Endothelial cell of umbilical vein (primary cell): ENCODE measurements at regions not wholly inside any gene's neighbourhood (a gene's known extent, or its start where the extent isn't known, plus 50 kb on each side); places are given as distances from the start of the nearest gene placed in this dataset.

Experiments
- BruUV-seq: library from RNA; stranded (reverse); fragments of 400-500 nt; replicated peaks from 2 replicates; lab custom pipeline; 2021; lab: Mats Ljungman, UMichigan
- CTCF ChIA-PET: fragments of 300-600, 350-600 bp; sonication (Branson Sonifier 250); formaldehyde crosslinking; loops from one replicate; lab custom pipeline; 2021; ENCODE audit warnings: antibody characterized with exemption, inconsistent platforms; lab: Charles Lee
- POLR2A ChIA-PET: fragments of 300-600, 350-600 bp; sonication (Branson Sonifier 250); formaldehyde crosslinking; loops from one replicate; lab custom pipeline; 2021; ENCODE audit warnings: antibody characterized with exemption, inconsistent platforms; lab: Charles Lee
- DNase-seq: peaks from one replicate; pipeline ENCODE4 v3.0.0-alpha.2; 2011; ENCODE audit warnings: low read depth, low spot score
- FAIRE-seq: peaks from 2 replicates; lab custom pipeline; 2011; peaks lifted over from hg19 to GRCh38; lab: Jason Lieb, UNC
- H2AFZ ChIP-seq: 2 replicates; pipeline ENCODE4 v1.6.0; 2012; ENCODE audit warnings: low read depth, low read length, control low read depth, inconsistent platforms
- H3K27ac ChIP-seq: 2 replicates; pipeline ENCODE4 v1.5.1; 2011; ENCODE audit warnings: low read depth, mild to moderate bottlenecking, control low read depth, low read length, moderate library complexity; ENCODE audit not compliant: insufficient read depth
- H3K27me3 ChIP-seq, 2 experiments: 2 replicates each; pipeline versions ENCODE4 v1.6.0 to v1.6.1; 2011; ENCODE audit warnings: low read length in 2 of 2, mixed read lengths in 1 of 2; ENCODE audit not compliant: control insufficient read depth in 2 of 2, insufficient read depth in 2 of 2
- H3K36me3 ChIP-seq, 2 experiments: 2 replicates in 1 of 2; 3 replicates in 1 of 2; pipeline ENCODE4 v1.5.1; 2011; ENCODE audit warnings: low read length in 2 of 2, mild to moderate bottlenecking in 1 of 2, moderate library complexity in 1 of 2; ENCODE audit not compliant: control insufficient read depth in 2 of 2, insufficient read depth in 2 of 2; ENCODE audit errors: extremely low read depth in 1 of 2
- H3K4me1 ChIP-seq: 3 replicates; pipeline ENCODE4 v1.5.1; 2011; ENCODE audit warnings: mild to moderate bottlenecking, low read length; ENCODE audit not compliant: control insufficient read depth, insufficient read depth; ENCODE audit errors: extremely low read depth
- H3K4me2 ChIP-seq: 2 replicates; pipeline ENCODE4 v1.6.1; 2011; ENCODE audit warnings: low read length, control low read depth, mixed read lengths; ENCODE audit not compliant: insufficient read depth
- H3K4me3 ChIP-seq, 3 experiments: fragments of 200-600 bp in 1 of 3; sonication (generic), shearing (Covaris generic) in 1 of 3; replicated peaks in 1 of 3; 2 replicates each; pipeline ENCODE4 v1.5.1; 2011 to 2016; ENCODE audit warnings: control low read depth in 3 of 3, low read length in 3 of 3, mild to moderate bottlenecking in 2 of 3, inconsistent platforms in 1 of 3, low read depth in 1 of 3, moderate library complexity in 1 of 3; ENCODE audit not compliant: insufficient read depth in 1 of 3
- H3K79me2 ChIP-seq: 2 replicates; pipeline ENCODE4 v1.6.0; 2012; ENCODE audit warnings: low read length, inconsistent platforms; ENCODE audit not compliant: control insufficient read depth, insufficient read depth
- H3K9ac ChIP-seq: replicated peaks from 2 replicates; pipeline ENCODE3; 2011; ENCODE audit warnings: low read length, control low read depth; ENCODE audit not compliant: insufficient read depth; ENCODE audit errors: extremely low read depth
- H3K9me1 ChIP-seq: replicated peaks from 3 replicates; pipeline ENCODE4 v1.6.0; 2011; ENCODE audit warnings: mild to moderate bottlenecking, low read length; ENCODE audit not compliant: control insufficient read depth, insufficient read depth; ENCODE audit errors: extremely low read depth
- H3K9me3 ChIP-seq: replicated peaks from 2 replicates; pipeline ENCODE4 v1.5.1; 2012; ENCODE audit warnings: low read length, inconsistent platforms; ENCODE audit not compliant: control insufficient read depth, insufficient read depth
- H4K20me1 ChIP-seq: replicated peaks from 2 replicates; pipeline ENCODE3; 2011; ENCODE audit warnings: mild to moderate bottlenecking, low read length; ENCODE audit not compliant: control insufficient read depth, insufficient read depth; ENCODE audit errors: extremely low read depth
- CTCF ChIP-seq, 2 donors: IDR thresholded peaks; 1 replicate in 1 of 2; 2 replicates in 1 of 2; pipeline ENCODE4 v1.5.1; 2011; ENCODE audit warnings: low read length in 2 of 2, mild to moderate bottlenecking in 2 of 2, moderate library complexity in 2 of 2, control low read depth in 1 of 2, inconsistent platforms in 1 of 2, low read depth in 1 of 2; ENCODE audit not compliant: insufficient read depth in 1 of 2; ENCODE audit errors: extremely low read depth in 1 of 2
- EZH2 ChIP-seq: IDR thresholded peaks from 2 replicates; pipeline ENCODE4 v1.6.1; 2012; ENCODE audit warnings: borderline replicate concordance, low read depth, mild to moderate bottlenecking, moderate library complexity, low read length, inconsistent platforms; ENCODE audit not compliant: severe bottlenecking
- FOS ChIP-seq: IDR thresholded peaks from 2 replicates; pipeline ENCODE4 v1.6.1; 2011; ENCODE audit warnings: mild to moderate bottlenecking, low read length, moderate library complexity, borderline replicate concordance; ENCODE audit not compliant: insufficient read depth
- GATA2 ChIP-seq: IDR thresholded peaks from 2 replicates; pipeline ENCODE4 v1.7.0; 2011; ENCODE audit warnings: low read depth, mild to moderate bottlenecking, moderate library complexity, mixed read lengths, low read length; ENCODE audit not compliant: insufficient read length, insufficient read depth
- JUN ChIP-seq: IDR thresholded peaks from 2 replicates; pipeline ENCODE4 v1.6.1; 2011; ENCODE audit warnings: borderline replicate concordance, low read depth; ENCODE audit not compliant: insufficient read length, insufficient read depth
- MYC ChIP-seq: IDR thresholded peaks from one replicate; pipeline ENCODE4 v1.6.1; 2011; ENCODE audit warnings: mild to moderate bottlenecking, low read depth, low read length
- POLR2A ChIP-seq: IDR thresholded peaks from 2 replicates; pipeline ENCODE4 v1.6.1; 2012; ENCODE audit warnings: low read depth, mild to moderate bottlenecking, control low read depth, low read length
- POLR2AphosphoS5 ChIP-seq: IDR thresholded peaks from 2 replicates; pipeline ENCODE4 v1.6.1; 2012; ENCODE audit warnings: low read depth, mild to moderate bottlenecking, control low read depth, low read length, moderate library complexity; ENCODE audit not compliant: insufficient read depth
- dilution Hi-C: fragments of 300-500 bp; cut with MboI; formaldehyde crosslinking; loops from one replicate; pipeline ENCODE4 v1.15.0; 2019; ENCODE audit warnings: low sequenced_read_pairs; ENCODE audit not compliant: extremely low pct_ligation_motif_present
- intact Hi-C: fragments of 100-400 bp; cut with micrococcal nuclease; formaldehyde crosslinking; loops from one replicate; pipeline ENCODE4 v1.10.0; 2022
- TF ChIP-seq, protein P1 (sequence below): IDR thresholded peaks from 2 replicates; pipeline ENCODE4 v1.6.1; 2011; ENCODE audit not compliant: insufficient read depth, insufficient read length

- FAIRE-seq (no peak), DNase-seq (peak; percentile 36)
- H3K36me3 ChIP-seq = no peaks in the 10 kb centered on the region
- no peak overlapping the region for H3K27ac ChIP-seq
- no peaks in the 10 kb centered on the region for H3K9me3 ChIP-seq
- ChIA-PET POLR2A (interaction anchor here (0.6 to 1.0 kb wide), 2 partner anchors 15 to 33 kb away, joined by 3 to 4 read pairs; no protein-coding TSS in a partner anchor), CTCF (interaction anchor here (0.7 to 4.0 kb wide), 7 partner anchors 9 to 393 kb away, joined by 3 to 20 read pairs (median 5); no protein-coding TSS in a partner anchor)
- no peak overlapping the region for H3K4me2 ChIP-seq
- dilution Hi-C loops (no loop called here), intact Hi-C loops (no loop called here)
- no peak overlapping the region for H3K4me3 ChIP-seq
- H3K9me1 ChIP-seq = no peaks in the 10 kb centered on the region
- no peaks in the 10 kb centered on the region for H4K20me1 ChIP-seq
- BruUV-seq = no TSS peak
- H3K79me2 ChIP-seq = no peaks in the 10 kb centered on the region
- H3K9ac ChIP-seq = no peak overlapping the region
- H3K27me3 ChIP-seq = no peaks in the 10 kb centered on the region
- no peak for TF ChIP-seq JUN
- TF ChIP-seq EZH2 = no peak
- TF ChIP-seq, protein P1, sequence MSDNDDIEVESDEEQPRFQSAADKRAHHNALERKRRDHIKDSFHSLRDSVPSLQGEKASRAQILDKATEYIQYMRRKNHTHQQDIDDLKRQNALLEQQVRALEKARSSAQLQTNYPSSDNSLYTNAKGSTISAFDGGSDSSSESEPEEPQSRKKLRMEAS = no peak
- TF ChIP-seq MYC = no peak
- no peak for TF ChIP-seq POLR2A
- TF ChIP-seq GATA2 = no peak
- TF ChIP-seq POLR2AphosphoS5 = no peak
- no peak for TF ChIP-seq FOS
- TF ChIP-seq CTCF (IDR thresholded peaks at IDR 0.05; ENCODE audit: extremely low read depth in 1 of 2, insufficient read depth in 1 of 2, low read depth in 1 of 2, low read length in 2 of 2) = no peak
- no peak overlapping the region for H2AFZ ChIP-seq
- no peaks in the 10 kb centered on the region for H3K4me1 ChIP-seq
These were observed 264.4 kb downstream of the MTX2 start for GRCh38 chr2:176533505-176534193.
